ENCODE measurements at regions not wholly inside any gene's neighbourhood (a gene's known extent, or its start where the extent isn't known, plus 50 kb on each side); places are given as distances from the start of the nearest gene placed in this dataset.

DNA sequence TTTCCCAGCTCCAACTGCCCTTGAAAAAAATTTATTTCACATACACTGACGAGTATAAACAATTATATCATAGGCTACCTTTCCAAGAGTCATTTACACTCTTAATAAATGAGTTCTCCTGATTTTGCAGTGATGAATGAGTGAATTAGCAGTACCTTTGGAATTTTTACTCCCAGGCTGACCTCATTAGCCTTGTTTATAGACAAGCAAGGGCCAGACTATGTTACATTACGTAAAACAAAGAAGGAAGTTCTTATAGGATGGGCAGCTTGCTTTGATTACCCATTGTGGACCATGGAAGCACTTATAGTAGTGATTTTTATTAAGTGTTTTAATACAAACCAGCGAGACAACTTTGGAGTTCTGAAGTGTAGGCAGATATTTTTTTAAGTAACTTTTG lies 112.9 kb upstream of the C1QTNF7 start:
- TF ChIP-seq, protein P1, sequence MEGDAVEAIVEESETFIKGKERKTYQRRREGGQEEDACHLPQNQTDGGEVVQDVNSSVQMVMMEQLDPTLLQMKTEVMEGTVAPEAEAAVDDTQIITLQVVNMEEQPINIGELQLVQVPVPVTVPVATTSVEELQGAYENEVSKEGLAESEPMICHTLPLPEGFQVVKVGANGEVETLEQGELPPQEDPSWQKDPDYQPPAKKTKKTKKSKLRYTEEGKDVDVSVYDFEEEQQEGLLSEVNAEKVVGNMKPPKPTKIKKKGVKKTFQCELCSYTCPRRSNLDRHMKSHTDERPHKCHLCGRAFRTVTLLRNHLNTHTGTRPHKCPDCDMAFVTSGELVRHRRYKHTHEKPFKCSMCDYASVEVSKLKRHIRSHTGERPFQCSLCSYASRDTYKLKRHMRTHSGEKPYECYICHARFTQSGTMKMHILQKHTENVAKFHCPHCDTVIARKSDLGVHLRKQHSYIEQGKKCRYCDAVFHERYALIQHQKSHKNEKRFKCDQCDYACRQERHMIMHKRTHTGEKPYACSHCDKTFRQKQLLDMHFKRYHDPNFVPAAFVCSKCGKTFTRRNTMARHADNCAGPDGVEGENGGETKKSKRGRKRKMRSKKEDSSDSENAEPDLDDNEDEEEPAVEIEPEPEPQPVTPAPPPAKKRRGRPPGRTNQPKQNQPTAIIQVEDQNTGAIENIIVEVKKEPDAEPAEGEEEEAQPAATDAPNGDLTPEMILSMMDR (IDR thresholded peaks at IDR 0.05; ENCODE audit: insufficient read depth, low read depth, low read length), result no peak
- H3K4me3 ChIP-seq (ENCODE audit: low read depth, low read length), result no peak overlapping the region
- DNase-seq (ENCODE audit: low read depth), result peak; percentile 64

DNA sequence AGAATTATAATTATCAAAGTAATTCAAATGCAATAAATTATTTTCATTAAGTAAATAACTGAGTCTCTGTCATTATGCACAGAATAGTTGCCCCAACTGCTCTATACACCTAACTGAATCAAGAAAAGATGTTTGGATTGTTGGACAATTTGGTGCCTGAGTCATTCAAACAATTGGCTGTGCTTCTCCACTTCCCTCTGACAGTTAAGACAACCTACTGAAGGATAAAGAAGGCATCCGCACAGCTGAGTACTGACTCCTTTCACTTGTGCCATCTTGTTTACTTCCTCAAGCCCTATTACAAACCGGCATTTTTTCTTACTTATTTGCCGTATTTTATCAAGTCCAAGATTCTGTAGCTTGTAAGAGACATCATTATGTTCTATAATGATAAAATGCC lies 110.6 kb upstream of the C1QTNF7 start:
- TF ChIP-seq, protein P1 (IDR thresholded peaks at IDR 0.05; ENCODE audit: insufficient read depth, low read depth, low read length), result no peak
- DNase-seq (ENCODE audit: low read depth), result no peak
- no peak overlapping the region for H3K4me3 ChIP-seq (ENCODE audit: low read depth, low read length)

DNA sequence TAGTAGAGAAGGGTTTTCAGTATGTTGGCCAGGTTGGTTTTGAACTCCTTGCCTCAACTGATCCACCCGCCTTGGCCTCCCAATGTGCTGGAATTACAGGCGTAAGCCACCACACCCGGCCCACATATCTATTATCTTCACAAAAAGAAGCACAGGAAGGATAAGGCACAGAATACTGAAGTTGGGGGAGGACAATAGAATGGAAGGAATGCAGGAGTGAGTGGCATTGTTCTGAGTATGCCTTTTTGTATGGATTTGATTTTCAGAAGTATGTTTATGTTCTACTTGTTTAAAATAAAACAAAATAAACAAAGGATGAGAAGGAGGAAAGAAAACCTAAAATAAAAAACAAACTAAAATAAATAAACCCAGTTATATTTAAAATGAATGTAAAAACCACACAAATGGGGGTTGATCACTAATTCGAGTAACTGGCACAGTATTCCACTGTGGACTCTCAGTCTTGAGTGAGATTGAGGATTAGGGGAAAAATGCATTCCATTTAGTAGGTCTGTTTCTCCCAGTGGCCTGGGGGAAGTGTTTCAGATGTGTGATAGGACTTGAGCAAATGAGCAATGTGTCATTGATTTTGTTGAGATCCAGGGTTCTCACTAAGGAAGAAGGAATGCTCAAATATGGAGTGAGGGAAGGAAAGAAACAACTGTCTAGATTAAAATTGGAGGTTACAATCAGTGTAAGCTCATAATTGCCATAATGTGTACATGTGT lies 109.0 kb upstream of the C1QTNF7 start:
- H3K4me3 ChIP-seq (ENCODE audit: low read depth, low read length), result no peak overlapping the region
- TF ChIP-seq, protein P1 (IDR thresholded peaks at IDR 0.05; ENCODE audit: insufficient read depth, low read depth, low read length), result no peak
- DNase-seq (ENCODE audit: low read depth), result no peak

GRCh38 chr4:15320121-15320678 lies 107.6 kb upstream of the C1QTNF7 start:
- TF ChIP-seq, protein P1 (IDR thresholded peaks at IDR 0.05; ENCODE audit: insufficient read depth, low read depth, low read length), result no peak
- H3K4me3 ChIP-seq (ENCODE audit: low read depth, low read length), result no peak overlapping the region
- DNase-seq (ENCODE audit: low read depth), result no peak

DNA sequence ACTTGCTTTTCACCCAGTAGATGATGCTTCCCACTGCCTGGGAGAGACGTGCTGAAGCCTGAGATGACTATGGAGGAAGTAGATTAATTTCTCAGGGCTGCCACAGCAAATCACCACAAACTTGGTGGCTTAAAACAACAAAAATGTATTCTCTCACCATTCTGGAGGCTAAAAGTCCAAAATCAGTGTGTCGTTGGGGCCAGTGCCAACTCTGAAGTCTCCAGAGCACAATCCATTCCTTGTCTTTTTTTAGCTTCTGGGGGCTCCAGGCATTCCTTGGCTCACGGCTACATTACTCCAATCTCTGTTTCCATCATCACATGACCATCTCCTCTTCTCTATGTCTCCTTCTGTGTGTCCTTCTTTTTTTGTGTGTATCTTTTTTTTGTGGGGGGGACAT lies 105.8 kb upstream of the C1QTNF7 start:
- TF ChIP-seq, protein P1 (IDR thresholded peaks at IDR 0.05; ENCODE audit: insufficient read depth, low read depth, low read length), result no peak
- no peak overlapping the region for H3K4me3 ChIP-seq (ENCODE audit: low read depth, low read length)
- no peak for DNase-seq (ENCODE audit: low read depth)

DNA sequence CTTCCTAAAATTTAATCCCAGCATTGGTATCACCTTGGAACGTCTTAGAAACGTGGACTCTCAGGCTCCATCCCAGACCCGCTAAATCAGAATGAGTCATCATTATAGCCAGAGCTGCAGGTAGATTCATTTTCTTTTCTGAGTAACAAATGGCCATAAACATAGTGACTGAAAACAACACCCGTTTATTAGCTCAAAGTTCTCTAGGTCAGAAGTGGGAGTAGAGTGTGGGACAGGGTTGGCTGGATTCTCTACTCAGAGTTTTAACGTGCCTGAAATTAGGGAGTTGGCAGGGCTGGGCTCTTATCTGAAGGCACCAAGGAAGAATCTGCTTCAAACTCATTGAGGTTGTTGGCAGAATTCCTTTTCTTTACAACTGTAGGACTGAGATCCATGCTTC lies 101.8 kb upstream of the C1QTNF7 start:
- no peak for DNase-seq (ENCODE audit: low read depth)
- no peak overlapping the region for H3K4me3 ChIP-seq (ENCODE audit: low read depth, low read length)
- TF ChIP-seq, protein P1 (IDR thresholded peaks at IDR 0.05; ENCODE audit: insufficient read depth, low read depth, low read length), result no peak
